PC-3 (cell line): ENCODE measurements at regions not wholly inside any gene's neighbourhood (a gene's known extent, or its start where the extent isn't known, plus 50 kb on each side); places are given as distances from the start of the nearest gene placed in this dataset.

Source experiments
- ATAC-seq: fragments of 200-7000 bp; cut with Tn5 transposase; 2 replicates; pipeline ENCODE4 v1.9.1; 2020; ENCODE audit warnings: mild to moderate bottlenecking, moderate library complexity
- BruUV-seq: library from RNA; stranded (reverse); fragments of 400-500 nt; replicated peaks from 2 replicates; lab custom pipeline; 2021; lab: Mats Ljungman, UMichigan
- CTCF ChIA-PET: fragments of 300-600 bp; sonication (Branson Sonifier 250); formaldehyde crosslinking; loops from one replicate; lab custom pipeline; 2022; ENCODE audit warnings: antibody characterized with exemption; lab: Charles Lee
- POLR2A ChIA-PET: fragments of 300-600 bp; sonication (Branson Sonifier 250); formaldehyde crosslinking; loops from one replicate; lab custom pipeline; 2022; ENCODE audit warnings: antibody characterized with exemption; ENCODE audit not compliant: unreplicated experiment; lab: Charles Lee
- DNase-seq: peaks from one replicate; pipeline ENCODE4 v3.0.0-alpha.2; 2015
- H2AFZ ChIP-seq: fragments of 300-600 bp; sonication (generic); 2 replicates; pipeline ENCODE4 v1.6.0; 2016; ENCODE audit warnings: antibody characterized with exemption, low read length
- H3F3A ChIP-seq: fragments of 300-600 bp; sonication (generic); one replicate; pipeline ENCODE4 v1.6.0; 2017; ENCODE audit warnings: antibody characterized with exemption, low read length, control low read depth, mild to moderate bottlenecking; ENCODE audit not compliant: unreplicated experiment
- H3K27ac ChIP-seq: fragments of 300-600 bp; sonication (generic); 2 replicates; pipeline ENCODE4 v1.5.1; 2016; ENCODE audit warnings: mild to moderate bottlenecking, low read length
- H3K27me3 ChIP-seq: fragments of 300-600 bp; sonication (generic); 2 replicates; pipeline ENCODE4 v1.6.1; 2016; ENCODE audit warnings: low read length, mixed read lengths
- H3K36me3 ChIP-seq: fragments of 300-600 bp; sonication (generic); 2 replicates; pipeline ENCODE4 v1.6.1; 2016; ENCODE audit warnings: low read depth, mixed run types, low read length, mixed read lengths
- H3K4me1 ChIP-seq: fragments of 300-600 bp; sonication (generic); 2 replicates; pipeline ENCODE4 v1.5.1; 2016; ENCODE audit warnings: low read length; ENCODE audit not compliant: insufficient read depth
- H3K4me2 ChIP-seq: fragments of 300-600 bp; sonication (generic); 2 replicates; pipeline ENCODE4 v1.6.0; 2016; ENCODE audit warnings: low read length
- H3K4me3 ChIP-seq: fragments of 300-600 bp; sonication (generic); 2 replicates; pipeline ENCODE4 v1.5.1; 2016; ENCODE audit warnings: mild to moderate bottlenecking, low read length, mixed read lengths
- H3K79me2 ChIP-seq: fragments of 300-600 bp; sonication (generic); 2 replicates; pipeline ENCODE4 v1.6.1; 2017; ENCODE audit warnings: low read length, mixed read lengths
- H3K9ac ChIP-seq: fragments of 300-600 bp; sonication (generic); 2 replicates; pipeline ENCODE4 v1.6.0; 2016; ENCODE audit warnings: mild to moderate bottlenecking, low read length
- H3K9me2 ChIP-seq: fragments of 300-600 bp; sonication (generic); replicated peaks from 2 replicates; pipeline ENCODE4 v1.6.1; 2016; ENCODE audit warnings: mixed run types, low read length, mixed read lengths
- H3K9me3 ChIP-seq: fragments of 300-600 bp; sonication (generic); 2 replicates; pipeline ENCODE4 v1.6.1; 2016; ENCODE audit warnings: low read length, mixed read lengths
- H4K20me1 ChIP-seq: fragments of 300-600 bp; sonication (generic); 2 replicates; pipeline ENCODE4 v1.6.1; 2016; ENCODE audit warnings: low read length, mixed read lengths
- CTCF ChIP-seq: fragments of 300-600 bp; sonication (generic); conservative IDR thresholded peaks from 2 replicates; pipeline ENCODE4 v1.5.1; 2017; ENCODE audit warnings: antibody characterized with exemption, low read depth, mild to moderate bottlenecking, low read length
- EZH2 ChIP-seq: fragments of 300-600 bp; sonication (generic); IDR thresholded peaks from one replicate; pipeline ENCODE4 v1.6.1; 2017; ENCODE audit warnings: antibody characterized with exemption, mild to moderate bottlenecking, low read length; ENCODE audit not compliant: unreplicated experiment
- EZH2phosphoT487 ChIP-seq: fragments of 300-600 bp; sonication (generic); IDR thresholded peaks from 2 replicates; pipeline ENCODE4 v1.6.1; 2018; ENCODE audit warnings: mild to moderate bottlenecking, antibody characterized with exemption, low read length, borderline replicate concordance
- intact Hi-C: fragments of 100-400 bp; cut with micrococcal nuclease; formaldehyde crosslinking; loops from 2 replicates; pipeline ENCODE4 v1.9.0; 2023

GRCh38 chr1:193412748-193413147 is 226.3 kb upstream of the B3GALT2 start:
- H3K4me2 ChIP-seq, result no peak overlapping the region
- no peaks in the 10 kb centered on the region for H3K79me2 ChIP-seq
- H2AFZ ChIP-seq, result no peak overlapping the region
- POLR2A ChIA-PET, result no interaction called here
- H3K9me2 ChIP-seq, result no peaks in the 10 kb centered on the region
- no peaks in the 10 kb centered on the region for H3K4me1 ChIP-seq
- H3F3A ChIP-seq, result no peaks in the 10 kb centered on the region
- H3K9me3 ChIP-seq, result no peaks in the 10 kb centered on the region
- H3K27me3 ChIP-seq, result no peaks in the 10 kb centered on the region
- intact Hi-C loops, result no loop called here
- H4K20me1 ChIP-seq, result no peaks in the 10 kb centered on the region
- ATAC-seq (no peak), DNase-seq (no peak)
- no peaks in the 10 kb centered on the region for H3K36me3 ChIP-seq
- CTCF ChIA-PET, result no interaction called here
- no TSS peak for BruUV-seq
- no peak overlapping the region for H3K4me3 ChIP-seq
- H3K27ac ChIP-seq, result no peak overlapping the region
- H3K9ac ChIP-seq, result no peak overlapping the region
- TF ChIP-seq EZH2phosphoT487, result no peak

- H3K4me1 ChIP-seq, result no peaks in the 10 kb centered on the region
- H4K20me1 ChIP-seq, result no peaks in the 10 kb centered on the region
- TF ChIP-seq EZH2phosphoT487, result no peak
- TF ChIP-seq EZH2, result no peak
- TF ChIP-seq CTCF, result no peak
- CTCF ChIA-PET, result no interaction called here
- BruUV-seq, result no TSS peak
- no peak for DNase-seq
- no peak overlapping the region for H2AFZ ChIP-seq
- no peaks in the 10 kb centered on the region for H3K9me2 ChIP-seq
- no peaks in the 10 kb centered on the region for H3K27me3 ChIP-seq
- intact Hi-C loops, result no loop called here
- H3K27ac ChIP-seq, result no peak overlapping the region
- POLR2A ChIA-PET, result no interaction called here
- H3K9ac ChIP-seq, result no peak overlapping the region
- H3K4me2 ChIP-seq, result no peak overlapping the region
- no peak overlapping the region for H3K4me3 ChIP-seq
- no peaks in the 10 kb centered on the region for H3F3A ChIP-seq
- no peaks in the 10 kb centered on the region for H3K9me3 ChIP-seq
- ATAC-seq, result no peak
- no peaks in the 10 kb centered on the region for H3K36me3 ChIP-seq
- H3K79me2 ChIP-seq, result no peaks in the 10 kb centered on the region
These were observed 225.3 kb upstream of the B3GALT2 start for GRCh38 chr1:193411714-193412113.

DNA sequence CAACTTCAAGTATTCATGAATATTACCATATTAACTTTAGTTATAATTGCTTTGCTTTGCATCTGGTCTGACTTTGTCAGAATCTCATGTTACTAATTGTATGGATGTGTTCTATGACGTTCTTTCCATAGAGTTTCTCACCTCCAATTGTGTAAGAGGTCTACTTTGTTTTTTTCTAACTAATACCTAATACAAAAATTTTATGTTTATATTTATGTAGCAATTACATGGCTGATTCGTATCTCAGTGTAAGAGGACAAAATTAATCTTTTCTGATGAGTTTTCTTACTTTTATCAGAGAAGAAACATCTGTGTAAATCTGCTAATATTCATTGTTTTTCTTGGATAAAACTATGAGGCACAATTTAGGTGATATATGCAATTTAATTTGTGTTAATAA is 224.8 kb upstream of the B3GALT2 start:
- H3K9me3 ChIP-seq, result no peaks in the 10 kb centered on the region
- intact Hi-C loops, result no loop called here
- no peak overlapping the region for H2AFZ ChIP-seq

More for the DNA sequence above, 224.8 kb upstream of the B3GALT2 start:
- ATAC-seq (no peak), DNase-seq (no peak)
- no TSS peak for BruUV-seq
- POLR2A ChIA-PET, result no interaction called here
- CTCF ChIA-PET, result no interaction called here
- Histone ChIP-seq H3K36me3 (no peaks in the 10 kb centered on the region), H3K27ac (no peak overlapping the region), H3K79me2 (no peaks in the 10 kb centered on the region), H3K4me3 (no peak overlapping the region), H3K27me3 (no peaks in the 10 kb centered on the region), H3K4me1 (no peaks in the 10 kb centered on the region), H3K4me2 (no peak overlapping the region), H4K20me1 (no peaks in the 10 kb centered on the region), H3F3A (no peaks in the 10 kb centered on the region), H3K9me2 (no peaks in the 10 kb centered on the region), H3K9ac (no peak overlapping the region)
- TF ChIP-seq EZH2phosphoT487 (no peak), CTCF (no peak), EZH2 (no peak)
